GM12878 (cell line): ENCODE measurements at regions not wholly inside any gene's neighbourhood (a gene's known extent, or its start where the extent isn't known, plus 50 kb on each side); places are given as distances from the start of the nearest gene placed in this dataset.

ENCODE experiments used
- ASH2L ChIP-seq: fragments of 300-600, 200-600 bp; sonication (generic); IDR thresholded peaks from 2 replicates; pipeline ENCODE4 v1.6.1; 2017; ENCODE audit warnings: low read depth, mild to moderate bottlenecking, borderline replicate concordance
- CREB1 ChIP-seq: IDR thresholded peaks from 2 replicates; pipeline ENCODE4 v1.6.1; 2012; ENCODE audit warnings: low read depth, mild to moderate bottlenecking, inconsistent platforms
- FOS ChIP-seq: IDR thresholded peaks from 3 replicates; pipeline ENCODE4 v1.6.1; 2011; ENCODE audit warnings: borderline replicate concordance; ENCODE audit not compliant: insufficient read length; ENCODE audit errors: extremely low read depth
- JUND ChIP-seq: IDR thresholded peaks from 2 replicates; pipeline ENCODE4 v1.6.1; 2012; ENCODE audit warnings: low read depth, mild to moderate bottlenecking, low read length, improper control_type of control experiment, moderate library complexity
- NR2F1 ChIP-seq: fragments of 450-650 bp; conservative IDR thresholded peaks from 2 replicates; pipeline ENCODE4 v1.6.1; 2017; ENCODE audit warnings: mild to moderate bottlenecking
- SREBF2 ChIP-seq: IDR thresholded peaks from 2 replicates; pipeline ENCODE4 v1.6.1; 2012; ENCODE audit warnings: mild to moderate bottlenecking, low read length
- TAF1 ChIP-seq: IDR thresholded peaks from 2 replicates; pipeline ENCODE4 v1.6.1; 2011; ENCODE audit warnings: mild to moderate bottlenecking, low read depth, low read length, borderline replicate concordance
- YBX1 ChIP-seq: fragments of 450-650 bp; IDR thresholded peaks from 2 replicates; pipeline ENCODE4 v1.6.1; 2016; ENCODE audit warnings: antibody characterized with exemption
- ZNF274 ChIP-seq: IDR thresholded peaks from one replicate; pipeline ENCODE4 v1.8.0; 2011; ENCODE audit not compliant: insufficient read length, insufficient read depth
- TF ChIP-seq, protein P1 (sequence below): fragments of 450-650 bp; formaldehyde crosslinking; IDR thresholded peaks from 2 replicates; pipeline ENCODE4 v1.4.0; 2020; ENCODE audit warnings: mild to moderate bottlenecking, moderate library complexity
- TF ChIP-seq, protein P2 (sequence below), 3 experiments: IDR thresholded peaks in 2 of 3; conservative IDR thresholded peaks in 1 of 3; 2 replicates each; pipeline ENCODE4 v1.5.1; 2011; ENCODE audit warnings: low read depth in 3 of 3, low read length in 3 of 3, mild to moderate bottlenecking in 3 of 3, control low read depth in 2 of 3, moderate library complexity in 2 of 3, inconsistent platforms in 1 of 3, mixed read lengths in 1 of 3; ENCODE audit not compliant: control insufficient read depth in 2 of 3, insufficient read depth in 1 of 3; ENCODE audit errors: extremely low read depth in 1 of 3
- TF ChIP-seq, protein P3 (sequence below): fragments of 450-650 bp; IDR thresholded peaks from 2 replicates; pipeline ENCODE4 v1.6.1; 2017; ENCODE audit warnings: mild to moderate bottlenecking

GRCh38 chr14:54138024-54138353 is 181.4 kb upstream of the BMP4 start:
- TF ChIP-seq YBX1 = no peak
- TF ChIP-seq, protein P1, sequence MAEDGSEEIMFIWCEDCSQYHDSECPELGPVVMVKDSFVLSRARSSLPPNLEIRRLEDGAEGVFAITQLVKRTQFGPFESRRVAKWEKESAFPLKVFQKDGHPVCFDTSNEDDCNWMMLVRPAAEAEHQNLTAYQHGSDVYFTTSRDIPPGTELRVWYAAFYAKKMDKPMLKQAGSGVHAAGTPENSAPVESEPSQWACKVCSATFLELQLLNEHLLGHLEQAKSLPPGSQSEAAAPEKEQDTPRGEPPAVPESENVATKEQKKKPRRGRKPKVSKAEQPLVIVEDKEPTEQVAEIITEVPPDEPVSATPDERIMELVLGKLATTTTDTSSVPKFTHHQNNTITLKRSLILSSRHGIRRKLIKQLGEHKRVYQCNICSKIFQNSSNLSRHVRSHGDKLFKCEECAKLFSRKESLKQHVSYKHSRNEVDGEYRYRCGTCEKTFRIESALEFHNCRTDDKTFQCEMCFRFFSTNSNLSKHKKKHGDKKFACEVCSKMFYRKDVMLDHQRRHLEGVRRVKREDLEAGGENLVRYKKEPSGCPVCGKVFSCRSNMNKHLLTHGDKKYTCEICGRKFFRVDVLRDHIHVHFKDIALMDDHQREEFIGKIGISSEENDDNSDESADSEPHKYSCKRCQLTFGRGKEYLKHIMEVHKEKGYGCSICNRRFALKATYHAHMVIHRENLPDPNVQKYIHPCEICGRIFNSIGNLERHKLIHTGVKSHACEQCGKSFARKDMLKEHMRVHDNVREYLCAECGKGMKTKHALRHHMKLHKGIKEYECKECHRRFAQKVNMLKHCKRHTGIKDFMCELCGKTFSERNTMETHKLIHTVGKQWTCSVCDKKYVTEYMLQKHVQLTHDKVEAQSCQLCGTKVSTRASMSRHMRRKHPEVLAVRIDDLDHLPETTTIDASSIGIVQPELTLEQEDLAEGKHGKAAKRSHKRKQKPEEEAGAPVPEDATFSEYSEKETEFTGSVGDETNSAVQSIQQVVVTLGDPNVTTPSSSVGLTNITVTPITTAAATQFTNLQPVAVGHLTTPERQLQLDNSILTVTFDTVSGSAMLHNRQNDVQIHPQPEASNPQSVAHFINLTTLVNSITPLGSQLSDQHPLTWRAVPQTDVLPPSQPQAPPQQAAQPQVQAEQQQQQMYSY (CRISPR knock-in tag) = no peak
- no peak for TF ChIP-seq NR2F1
- no peak for TF ChIP-seq SREBF2
- TF ChIP-seq FOS = no peak
- TF ChIP-seq CREB1 = no peak
- no peak for TF ChIP-seq ZNF274
- TF ChIP-seq ASH2L = no peak
- TF ChIP-seq, protein P2, sequence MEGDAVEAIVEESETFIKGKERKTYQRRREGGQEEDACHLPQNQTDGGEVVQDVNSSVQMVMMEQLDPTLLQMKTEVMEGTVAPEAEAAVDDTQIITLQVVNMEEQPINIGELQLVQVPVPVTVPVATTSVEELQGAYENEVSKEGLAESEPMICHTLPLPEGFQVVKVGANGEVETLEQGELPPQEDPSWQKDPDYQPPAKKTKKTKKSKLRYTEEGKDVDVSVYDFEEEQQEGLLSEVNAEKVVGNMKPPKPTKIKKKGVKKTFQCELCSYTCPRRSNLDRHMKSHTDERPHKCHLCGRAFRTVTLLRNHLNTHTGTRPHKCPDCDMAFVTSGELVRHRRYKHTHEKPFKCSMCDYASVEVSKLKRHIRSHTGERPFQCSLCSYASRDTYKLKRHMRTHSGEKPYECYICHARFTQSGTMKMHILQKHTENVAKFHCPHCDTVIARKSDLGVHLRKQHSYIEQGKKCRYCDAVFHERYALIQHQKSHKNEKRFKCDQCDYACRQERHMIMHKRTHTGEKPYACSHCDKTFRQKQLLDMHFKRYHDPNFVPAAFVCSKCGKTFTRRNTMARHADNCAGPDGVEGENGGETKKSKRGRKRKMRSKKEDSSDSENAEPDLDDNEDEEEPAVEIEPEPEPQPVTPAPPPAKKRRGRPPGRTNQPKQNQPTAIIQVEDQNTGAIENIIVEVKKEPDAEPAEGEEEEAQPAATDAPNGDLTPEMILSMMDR (IDR thresholded peaks at IDR 0.05 in 2 of 3, conservative IDR thresholded peaks at IDR 0.05 in 1 of 3; ENCODE audit: control insufficient read depth in 2 of 3, extremely low read depth in 1 of 3, insufficient read depth in 1 of 3, low read depth in 3 of 3, low read length in 3 of 3) = no peak
- no peak for TF ChIP-seq JUND
- TF ChIP-seq, protein P3, sequence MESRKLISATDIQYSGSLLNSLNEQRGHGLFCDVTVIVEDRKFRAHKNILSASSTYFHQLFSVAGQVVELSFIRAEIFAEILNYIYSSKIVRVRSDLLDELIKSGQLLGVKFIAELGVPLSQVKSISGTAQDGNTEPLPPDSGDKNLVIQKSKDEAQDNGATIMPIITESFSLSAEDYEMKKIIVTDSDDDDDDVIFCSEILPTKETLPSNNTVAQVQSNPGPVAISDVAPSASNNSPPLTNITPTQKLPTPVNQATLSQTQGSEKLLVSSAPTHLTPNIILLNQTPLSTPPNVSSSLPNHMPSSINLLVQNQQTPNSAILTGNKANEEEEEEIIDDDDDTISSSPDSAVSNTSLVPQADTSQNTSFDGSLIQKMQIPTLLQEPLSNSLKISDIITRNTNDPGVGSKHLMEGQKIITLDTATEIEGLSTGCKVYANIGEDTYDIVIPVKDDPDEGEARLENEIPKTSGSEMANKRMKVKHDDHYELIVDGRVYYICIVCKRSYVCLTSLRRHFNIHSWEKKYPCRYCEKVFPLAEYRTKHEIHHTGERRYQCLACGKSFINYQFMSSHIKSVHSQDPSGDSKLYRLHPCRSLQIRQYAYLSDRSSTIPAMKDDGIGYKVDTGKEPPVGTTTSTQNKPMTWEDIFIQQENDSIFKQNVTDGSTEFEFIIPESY = no peak
- TF ChIP-seq TAF1 = no peak
